G401 (cell line): ENCODE measurements at regions not wholly inside any gene's neighbourhood (a gene's known extent, or its start where the extent isn't known, plus 50 kb on each side); places are given as distances from the start of the nearest gene placed in this dataset.
"Not testable (repeated sequence)": the region's sequence is repeated elsewhere in the genome, so short reads cannot be mapped to it uniquely, and the experiment has no call there.

Experiments used
- DNase-seq: peaks from one replicate; pipeline ENCODE4 v3.0.0-alpha.2; 2015; ENCODE audit warnings: low spot score
- in situ Hi-C: cut with HindIII; loops from 2 replicates; pipeline ENCODE4 v1.10.0; 2016; ENCODE audit warnings: low sequenced_read_pairs, mixed read lengths

GRCh38 chr1:175265091-175265490 lies 72.5 kb upstream of the KIAA0040 start:
- in situ Hi-C loops = no loop called here
- DNase-seq = no peak

- in situ Hi-C loops = no loop called here
- DNase-seq = no peak
Measured at GRCh38 chr1:175262621-175263020, 70.0 kb upstream of the KIAA0040 start.

GRCh38 chr1:175256246-175256645 lies 63.7 kb upstream of the KIAA0040 start:
- DNase-seq, in situ Hi-C loops: not testable (repeated sequence)

- DNase-seq = no peak
- in situ Hi-C loops = no loop called here
Measured at GRCh38 chr1:175254190-175254589, 61.6 kb upstream of the KIAA0040 start.

- in situ Hi-C loops = no loop called here
- DNase-seq = no peak
Measured at GRCh38 chr1:175252561-175252960, 60.0 kb upstream of the KIAA0040 start.

- DNase-seq = no peak
- in situ Hi-C loops = no loop called here
Measured at GRCh38 chr1:175250027-175250426, 57.5 kb upstream of the KIAA0040 start.

- in situ Hi-C loops, DNase-seq: not testable (repeated sequence)
Measured at GRCh38 chr1:175248036-175248435, 55.5 kb upstream of the KIAA0040 start.

GRCh38 chr1:175247056-175247455 lies 54.5 kb upstream of the KIAA0040 start:
- in situ Hi-C loops = not testable (repeated sequence)
- peak; percentile 83 for DNase-seq

- in situ Hi-C loops = no loop called here
- no peak for DNase-seq
Measured at GRCh38 chr1:175245324-175245723, 52.7 kb upstream of the KIAA0040 start.

- in situ Hi-C loops = no loop called here
- DNase-seq = no peak
Measured at GRCh38 chr1:175244206-175244605, 51.6 kb upstream of the KIAA0040 start.
